Panc1 (cell line): ENCODE measurements at regions not wholly inside any gene's neighbourhood (a gene's known extent, or its start where the extent isn't known, plus 50 kb on each side); places are given as distances from the start of the nearest gene placed in this dataset.

Source experiments
- CTCF ChIP-seq: fragments of 450-650 bp; IDR thresholded peaks from 2 replicates; pipeline ENCODE4 v1.5.1; 2017; ENCODE audit warnings: mild to moderate bottlenecking
- POLR2AphosphoS5 ChIP-seq: IDR thresholded peaks from 2 replicates; pipeline ENCODE4 v1.6.1; 2012; ENCODE audit warnings: mild to moderate bottlenecking, low read depth, low read length, moderate library complexity
- TF ChIP-seq, protein P1 (sequence below), 2 experiments: IDR thresholded peaks; 2 replicates each; pipeline ENCODE4 v1.6.1; 2011 to 2012; ENCODE audit warnings: low read depth in 2 of 2, control low read depth in 1 of 2, low read length in 1 of 2, mild to moderate bottlenecking in 1 of 2, moderate library complexity in 1 of 2; ENCODE audit not compliant: insufficient read depth in 1 of 2

- TF ChIP-seq CTCF (no peak), POLR2AphosphoS5 (no peak)
- TF ChIP-seq, protein P1, sequence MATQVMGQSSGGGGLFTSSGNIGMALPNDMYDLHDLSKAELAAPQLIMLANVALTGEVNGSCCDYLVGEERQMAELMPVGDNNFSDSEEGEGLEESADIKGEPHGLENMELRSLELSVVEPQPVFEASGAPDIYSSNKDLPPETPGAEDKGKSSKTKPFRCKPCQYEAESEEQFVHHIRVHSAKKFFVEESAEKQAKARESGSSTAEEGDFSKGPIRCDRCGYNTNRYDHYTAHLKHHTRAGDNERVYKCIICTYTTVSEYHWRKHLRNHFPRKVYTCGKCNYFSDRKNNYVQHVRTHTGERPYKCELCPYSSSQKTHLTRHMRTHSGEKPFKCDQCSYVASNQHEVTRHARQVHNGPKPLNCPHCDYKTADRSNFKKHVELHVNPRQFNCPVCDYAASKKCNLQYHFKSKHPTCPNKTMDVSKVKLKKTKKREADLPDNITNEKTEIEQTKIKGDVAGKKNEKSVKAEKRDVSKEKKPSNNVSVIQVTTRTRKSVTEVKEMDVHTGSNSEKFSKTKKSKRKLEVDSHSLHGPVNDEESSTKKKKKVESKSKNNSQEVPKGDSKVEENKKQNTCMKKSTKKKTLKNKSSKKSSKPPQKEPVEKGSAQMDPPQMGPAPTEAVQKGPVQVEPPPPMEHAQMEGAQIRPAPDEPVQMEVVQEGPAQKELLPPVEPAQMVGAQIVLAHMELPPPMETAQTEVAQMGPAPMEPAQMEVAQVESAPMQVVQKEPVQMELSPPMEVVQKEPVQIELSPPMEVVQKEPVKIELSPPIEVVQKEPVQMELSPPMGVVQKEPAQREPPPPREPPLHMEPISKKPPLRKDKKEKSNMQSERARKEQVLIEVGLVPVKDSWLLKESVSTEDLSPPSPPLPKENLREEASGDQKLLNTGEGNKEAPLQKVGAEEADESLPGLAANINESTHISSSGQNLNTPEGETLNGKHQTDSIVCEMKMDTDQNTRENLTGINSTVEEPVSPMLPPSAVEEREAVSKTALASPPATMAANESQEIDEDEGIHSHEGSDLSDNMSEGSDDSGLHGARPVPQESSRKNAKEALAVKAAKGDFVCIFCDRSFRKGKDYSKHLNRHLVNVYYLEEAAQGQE (IDR thresholded peaks at IDR 0.05; ENCODE audit: insufficient read depth in 1 of 2, low read depth in 2 of 2, low read length in 1 of 2) = no peak
These were observed 334.7 kb upstream of the NR3C2 start for GRCh38 chr4:148776941-148777340.
